ENCODE measurements at regions not wholly inside any gene's neighbourhood (a gene's known extent, or its start where the extent isn't known, plus 50 kb on each side); places are given as distances from the start of the nearest gene placed in this dataset.

DNA sequence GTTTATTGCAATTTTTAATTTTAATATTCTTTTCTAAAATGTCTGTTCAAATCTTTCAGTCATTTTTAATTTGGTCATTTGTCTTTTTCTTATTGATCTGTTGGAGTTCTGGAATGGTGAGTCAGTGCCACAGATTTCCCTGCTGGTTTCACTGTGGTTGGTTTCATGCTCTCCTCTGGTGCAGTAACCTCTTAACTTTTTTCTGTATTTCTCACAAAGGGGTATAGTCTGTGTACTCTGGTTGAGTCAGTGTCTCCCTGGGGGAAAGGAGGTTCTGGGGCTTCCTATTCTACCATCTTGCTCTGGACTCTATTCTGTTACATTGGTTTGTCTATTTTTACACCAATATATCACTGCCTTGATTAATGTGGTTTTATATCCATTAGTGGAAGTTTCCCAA lies 178.8 kb downstream of the CSNK1G3 start (continued):
- TF ChIP-seq ZNF668 (CRISPR knock-in tag; IDR thresholded peaks at IDR 0.05) = no peak
- TF ChIP-seq ESRRB (CRISPR knock-in tag; IDR thresholded peaks at IDR 0.05; ENCODE audit: borderline replicate concordance) = no peak
- TF ChIP-seq, protein P1, sequence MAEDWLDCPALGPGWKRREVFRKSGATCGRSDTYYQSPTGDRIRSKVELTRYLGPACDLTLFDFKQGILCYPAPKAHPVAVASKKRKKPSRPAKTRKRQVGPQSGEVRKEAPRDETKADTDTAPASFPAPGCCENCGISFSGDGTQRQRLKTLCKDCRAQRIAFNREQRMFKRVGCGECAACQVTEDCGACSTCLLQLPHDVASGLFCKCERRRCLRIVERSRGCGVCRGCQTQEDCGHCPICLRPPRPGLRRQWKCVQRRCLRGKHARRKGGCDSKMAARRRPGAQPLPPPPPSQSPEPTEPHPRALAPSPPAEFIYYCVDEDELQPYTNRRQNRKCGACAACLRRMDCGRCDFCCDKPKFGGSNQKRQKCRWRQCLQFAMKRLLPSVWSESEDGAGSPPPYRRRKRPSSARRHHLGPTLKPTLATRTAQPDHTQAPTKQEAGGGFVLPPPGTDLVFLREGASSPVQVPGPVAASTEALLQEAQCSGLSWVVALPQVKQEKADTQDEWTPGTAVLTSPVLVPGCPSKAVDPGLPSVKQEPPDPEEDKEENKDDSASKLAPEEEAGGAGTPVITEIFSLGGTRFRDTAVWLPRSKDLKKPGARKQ (CRISPR knock-in tag; IDR thresholded peaks at IDR 0.05) = no peak
- no peak for TF ChIP-seq PCBP2 (IDR thresholded peaks at IDR 0.05; ENCODE audit: low read depth, low read length, poor library complexity, severe bottlenecking)

DNA sequence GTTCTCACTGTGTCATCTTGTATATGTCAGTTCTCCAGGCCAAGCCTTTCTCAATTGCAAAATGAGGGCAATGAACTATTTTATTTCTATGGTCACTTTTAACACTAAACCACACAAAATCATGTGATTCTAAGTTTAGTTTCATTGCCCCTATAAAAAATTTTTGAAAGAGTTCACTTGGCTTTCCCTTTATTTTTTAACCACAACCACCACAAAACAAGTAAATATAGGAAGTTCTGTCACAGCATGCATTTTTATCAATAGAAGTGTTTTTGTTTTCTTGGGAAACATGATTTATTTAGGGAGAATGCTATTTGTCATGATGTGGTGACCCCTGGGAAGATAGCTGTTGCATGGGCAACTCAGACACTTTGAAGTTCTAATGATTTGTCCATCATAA lies 169.1 kb downstream of the CSNK1G3 start:
- Histone ChIP-seq H4K20me1 (replicated peaks; ENCODE audit: control insufficient read depth, insufficient read depth, low read length) (no peaks in the 10 kb centered on the region), H3K4me2 (ENCODE audit: insufficient read depth, low read length) (no peak overlapping the region), H3K9ac (ENCODE audit: insufficient read depth in 1 of 2, low read depth in 2 of 2, low read length in 2 of 2) (no peak overlapping the region), H2AFZ (ENCODE audit: low read depth, low read length) (no peak overlapping the region), H3K4me3 (no peak overlapping the region), H3K4me1 (replicated peaks in 1 of 2; ENCODE audit: control insufficient read depth in 2 of 2, insufficient read depth in 2 of 2, low read length in 2 of 2) (no peaks in the 10 kb centered on the region), H3K79me2 (ENCODE audit: control insufficient read depth, insufficient read depth, low read length) (no peaks in the 10 kb centered on the region), H3K27me3 (ENCODE audit: control insufficient read depth in 2 of 2, insufficient read depth in 2 of 2, low read length in 2 of 2) (no peaks in the 10 kb centered on the region), H3K9me3 (replicated peaks; ENCODE audit: control insufficient read depth, insufficient read depth, low read depth, low read length) (no peaks in the 10 kb centered on the region), H3K27ac (ENCODE audit: extremely low read depth, low read depth, low read length) (no peak overlapping the region), H3K9me1 (ENCODE audit: control insufficient read depth, insufficient read depth, low read length) (no peaks in the 10 kb centered on the region), H3K36me3 (ENCODE audit: control insufficient read depth, insufficient read depth, low read length) (no peaks in the 10 kb centered on the region)
- ChIA-PET POLR2A (no interaction called here), CTCF (ENCODE audit: low intra/inter-chr PET ratio) (no interaction called here)
- intact Hi-C loops (cut with micrococcal nuclease) (no loop called here), in situ Hi-C loops (cut with MboI) (no loop called here)
- FAIRE-seq = no peak
- DNase-seq (ENCODE audit: extremely low read depth in 1 of 4, low spot score in 3 of 4) = no peak
- no TSS peak for BruUV-seq (replicated peaks)
- no peak for ATAC-seq
- TF ChIP-seq ZNF311 (CRISPR knock-in tag; IDR thresholded peaks at IDR 0.05) = no peak
- TF ChIP-seq MAFG (tag; conservative IDR thresholded peaks at IDR 0.05) = no peak
- TF ChIP-seq CHD4 (IDR thresholded peaks at IDR 0.05; ENCODE audit: insufficient read depth, insufficient replicate concordance, low read depth, low read length, poor library complexity, severe bottlenecking) = no peak
- TF ChIP-seq ETV1 (tag; conservative IDR thresholded peaks at IDR 0.05; ENCODE audit: low read depth) = no peak
- TF ChIP-seq CBX1 (IDR thresholded peaks at IDR 0.05; ENCODE audit: low read depth) = no peak
- TF ChIP-seq, protein P2, sequence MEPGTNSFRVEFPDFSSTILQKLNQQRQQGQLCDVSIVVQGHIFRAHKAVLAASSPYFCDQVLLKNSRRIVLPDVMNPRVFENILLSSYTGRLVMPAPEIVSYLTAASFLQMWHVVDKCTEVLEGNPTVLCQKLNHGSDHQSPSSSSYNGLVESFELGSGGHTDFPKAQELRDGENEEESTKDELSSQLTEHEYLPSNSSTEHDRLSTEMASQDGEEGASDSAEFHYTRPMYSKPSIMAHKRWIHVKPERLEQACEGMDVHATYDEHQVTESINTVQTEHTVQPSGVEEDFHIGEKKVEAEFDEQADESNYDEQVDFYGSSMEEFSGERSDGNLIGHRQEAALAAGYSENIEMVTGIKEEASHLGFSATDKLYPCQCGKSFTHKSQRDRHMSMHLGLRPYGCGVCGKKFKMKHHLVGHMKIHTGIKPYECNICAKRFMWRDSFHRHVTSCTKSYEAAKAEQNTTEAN (CRISPR knock-in tag; IDR thresholded peaks at IDR 0.05) = no peak
- TF ChIP-seq GTF2A2 (tag; IDR thresholded peaks at IDR 0.05) = no peak
- TF ChIP-seq, protein P3, sequence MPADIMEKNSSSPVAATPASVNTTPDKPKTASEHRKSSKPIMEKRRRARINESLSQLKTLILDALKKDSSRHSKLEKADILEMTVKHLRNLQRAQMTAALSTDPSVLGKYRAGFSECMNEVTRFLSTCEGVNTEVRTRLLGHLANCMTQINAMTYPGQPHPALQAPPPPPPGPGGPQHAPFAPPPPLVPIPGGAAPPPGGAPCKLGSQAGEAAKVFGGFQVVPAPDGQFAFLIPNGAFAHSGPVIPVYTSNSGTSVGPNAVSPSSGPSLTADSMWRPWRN (IDR thresholded peaks at IDR 0.05; ENCODE audit: low read depth) = no peak
- TF ChIP-seq SAFB2 (IDR thresholded peaks at IDR 0.05; ENCODE audit: borderline replicate concordance, low read depth, low read length, severe bottlenecking) = no peak
- no peak for TF ChIP-seq ZNF224 (CRISPR knock-in tag; IDR thresholded peaks at IDR 0.05)
- TF ChIP-seq SIRT6 (IDR thresholded peaks at IDR 0.05; ENCODE audit: low read depth, low read length) = no peak
- no peak for TF ChIP-seq ZNF24 (IDR thresholded peaks at IDR 0.05)
- no peak for TF ChIP-seq HNRNPUL1 (IDR thresholded peaks at IDR 0.05; ENCODE audit: low read length)
- TF ChIP-seq EHMT2 (IDR thresholded peaks at IDR 0.05) = no peak
- TF ChIP-seq ETS2 (tag; IDR thresholded peaks at IDR 0.05; ENCODE audit: borderline replicate concordance, poor library complexity, severe bottlenecking) = no peak
- no peak for TF ChIP-seq SIN3B (IDR thresholded peaks at IDR 0.05; ENCODE audit: low read depth)

All from K562 (cell line).